Activated naive CD4-positive, alpha-beta T cell treated with Interleukin-2 at 50 U/mL for 16 hours (primary cell): ENCODE measurements at regions not wholly inside any gene's neighbourhood (a gene's known extent, or its start where the extent isn't known, plus 50 kb on each side); places are given as distances from the start of the nearest gene placed in this dataset.
"Not testable (repeated sequence)": the region's sequence is repeated elsewhere in the genome, so short reads cannot be mapped to it uniquely, and the experiment has no call there.

Experiments
- DNase-seq: peaks from one replicate; pipeline ENCODE4 v3.0.0-alpha.2; 2020

DNA sequence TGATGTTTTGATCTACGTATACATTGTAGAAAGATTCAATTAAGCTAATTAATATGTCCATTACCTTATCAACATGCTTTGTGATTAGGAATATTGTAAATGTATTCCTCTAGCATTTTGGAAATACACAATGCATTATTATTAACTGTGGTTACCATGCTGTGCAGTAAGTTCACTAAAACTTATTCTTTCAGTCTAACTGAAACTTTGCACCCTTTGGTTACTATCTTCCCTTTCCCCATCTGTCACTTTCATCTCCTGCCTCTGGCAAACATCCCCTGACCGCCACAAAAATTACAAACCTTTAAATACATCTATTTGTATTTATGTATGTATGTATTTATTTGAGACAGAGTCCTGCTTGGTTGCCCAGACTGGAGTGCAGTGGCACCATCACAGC, 388.0 kb downstream of the NYAP2 start:
- no peak for DNase-seq

DNA sequence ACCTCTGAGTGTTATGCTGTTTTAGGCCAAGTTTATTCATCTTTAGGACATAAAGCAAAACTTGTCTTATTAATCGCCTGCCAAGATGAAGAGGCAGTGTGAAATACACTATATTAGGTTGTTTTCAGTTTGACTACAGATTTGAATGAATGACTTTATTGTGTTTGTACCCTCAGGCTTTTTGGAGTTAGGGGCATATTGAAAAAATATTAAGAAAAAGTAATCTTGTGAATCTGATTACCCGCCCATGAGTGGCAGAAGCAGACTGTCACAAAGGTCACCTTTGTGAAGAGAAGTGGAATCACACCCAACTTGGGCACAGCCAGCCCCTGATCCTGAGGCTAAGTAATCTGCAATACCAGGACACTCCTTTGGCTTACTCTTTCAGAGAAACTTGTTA, 382.5 kb downstream of the NYAP2 start:
- no peak for DNase-seq

DNA sequence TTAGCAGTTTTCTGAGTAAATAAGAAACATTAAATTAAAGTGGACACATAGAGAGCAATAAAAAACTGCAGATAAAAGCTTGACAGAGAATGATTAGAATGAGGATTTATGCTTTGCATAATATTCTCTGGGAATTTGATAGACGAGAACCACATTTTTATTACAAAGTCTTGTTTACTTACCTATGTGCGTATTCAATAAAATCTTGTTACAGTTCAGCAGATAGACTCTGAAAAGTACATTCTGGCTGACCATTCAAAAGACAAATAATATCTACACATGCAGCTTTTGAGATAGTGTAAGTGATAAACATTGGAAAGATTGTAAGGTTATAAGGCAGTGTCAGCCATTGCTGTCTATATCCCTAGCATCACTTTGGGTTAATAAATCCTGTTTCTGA, 381.6 kb downstream of the NYAP2 start:
- DNase-seq: no peak

DNA sequence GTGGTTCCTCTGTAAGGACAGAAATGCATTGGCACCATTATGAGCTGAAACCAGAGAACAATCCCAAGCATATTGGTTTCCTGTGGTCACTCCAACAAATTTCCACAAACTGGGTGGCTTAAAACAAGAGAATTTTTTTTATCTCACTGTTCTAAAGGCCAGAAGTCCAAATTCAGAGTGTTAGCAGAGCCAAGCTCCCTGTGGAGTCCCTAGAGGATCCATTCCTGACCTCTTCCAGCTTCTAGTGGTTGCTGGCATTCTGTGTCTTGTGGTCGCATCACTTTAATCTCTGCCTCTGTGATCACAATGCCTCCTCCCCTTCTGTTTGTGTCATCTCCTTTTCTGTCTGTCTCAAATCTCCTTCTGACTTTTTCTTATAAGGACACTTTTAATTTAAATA, 380.3 kb downstream of the NYAP2 start:
- no peak for DNase-seq

DNA sequence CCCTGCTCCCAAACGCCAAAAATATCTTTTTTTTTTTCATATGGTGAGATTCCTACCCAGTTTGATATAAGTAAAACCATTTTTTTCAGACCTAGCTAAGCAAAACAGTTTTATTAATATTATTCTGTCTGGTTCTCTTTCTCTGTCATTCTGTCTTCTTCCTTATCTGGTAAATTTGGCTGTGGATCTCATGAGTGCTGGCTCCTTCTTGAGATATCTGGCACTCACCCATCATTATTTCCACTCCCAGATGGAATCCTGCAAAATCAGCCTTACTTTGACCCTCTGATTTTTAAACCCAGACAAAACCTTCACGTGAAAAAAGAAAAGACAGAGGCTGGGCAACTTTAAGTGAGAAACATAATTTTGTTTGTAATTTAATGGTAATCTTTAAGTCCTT, 373.6 kb downstream of the NYAP2 start:
- no peak for DNase-seq

DNA sequence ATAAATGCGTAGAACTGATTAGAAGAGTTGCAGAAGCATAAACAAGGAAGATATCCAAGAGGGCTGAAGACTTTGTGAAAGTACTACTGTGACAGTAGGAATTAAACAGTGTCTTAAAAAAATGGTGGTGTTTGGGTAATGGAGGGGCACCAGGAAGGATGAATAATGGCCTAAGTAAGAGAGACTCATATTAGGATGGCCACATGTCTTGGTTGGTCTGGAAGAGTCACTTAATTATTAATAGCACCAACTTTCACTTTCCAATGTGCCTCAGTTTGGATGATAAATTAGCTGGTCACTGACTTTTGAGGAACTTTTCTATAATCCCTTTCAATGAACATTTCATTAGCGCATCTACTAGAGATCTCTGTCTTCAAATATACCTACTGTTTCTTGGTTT, 372.2 kb downstream of the NYAP2 start:
- no peak for DNase-seq

DNA sequence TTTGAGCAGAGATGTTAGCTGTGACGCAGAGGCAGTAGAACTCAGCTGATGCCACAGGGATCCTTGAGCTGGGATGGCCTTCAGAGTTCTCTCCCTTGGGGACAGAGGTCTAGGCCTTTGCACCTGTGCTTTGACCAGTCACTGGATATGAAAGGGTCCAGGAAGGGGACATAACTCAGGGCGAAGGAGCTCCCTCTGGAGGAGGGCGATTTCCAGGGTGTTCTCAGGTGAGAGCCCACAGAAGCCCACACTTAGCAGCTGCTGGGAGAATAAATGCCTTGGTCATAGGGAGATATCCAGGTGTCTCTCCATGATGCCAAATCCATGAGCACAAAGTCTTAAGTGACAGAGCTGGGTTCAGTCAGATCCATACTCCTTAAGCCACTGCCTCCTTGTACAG, 369.2 kb downstream of the NYAP2 start:
- no peak for DNase-seq

DNA sequence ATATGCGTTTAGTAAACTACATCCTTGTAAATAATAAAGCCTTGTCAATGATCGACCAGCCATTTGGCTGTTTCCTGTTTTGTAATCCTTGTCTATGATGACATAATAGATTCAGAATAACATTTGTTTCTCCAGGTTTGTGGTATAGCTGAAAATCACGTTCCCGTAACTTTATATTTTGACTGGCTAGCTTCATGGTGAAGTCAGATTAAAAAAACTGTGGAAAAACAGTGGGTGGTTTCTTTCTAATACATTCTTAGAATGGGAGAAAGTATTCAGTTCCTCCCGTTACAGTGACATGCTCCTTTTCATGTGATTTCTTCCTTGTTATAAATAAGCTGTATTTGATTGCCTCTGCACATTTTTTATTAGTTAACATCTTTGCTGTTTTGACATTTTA, 366.9 kb downstream of the NYAP2 start:
- DNase-seq: no peak

DNA sequence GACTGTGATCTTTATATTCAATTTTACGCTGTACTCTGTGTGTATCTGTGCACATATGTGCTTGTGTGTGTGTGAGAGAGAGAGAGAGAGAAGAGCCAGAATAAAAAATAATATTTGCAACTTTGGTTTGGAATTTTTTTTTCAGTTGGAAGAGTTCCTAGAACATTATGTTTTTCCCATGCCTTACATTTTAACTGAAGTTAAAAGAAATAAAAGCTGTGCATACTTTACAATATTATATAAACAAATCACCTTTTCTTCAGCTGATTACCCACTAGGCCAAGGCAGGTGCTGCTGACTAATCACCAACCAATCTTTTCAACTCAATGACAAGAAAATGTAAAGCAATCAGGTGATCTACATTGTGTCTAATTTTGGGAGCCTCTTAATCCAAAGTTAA, 366.3 kb downstream of the NYAP2 start:
- DNase-seq: no peak

DNA sequence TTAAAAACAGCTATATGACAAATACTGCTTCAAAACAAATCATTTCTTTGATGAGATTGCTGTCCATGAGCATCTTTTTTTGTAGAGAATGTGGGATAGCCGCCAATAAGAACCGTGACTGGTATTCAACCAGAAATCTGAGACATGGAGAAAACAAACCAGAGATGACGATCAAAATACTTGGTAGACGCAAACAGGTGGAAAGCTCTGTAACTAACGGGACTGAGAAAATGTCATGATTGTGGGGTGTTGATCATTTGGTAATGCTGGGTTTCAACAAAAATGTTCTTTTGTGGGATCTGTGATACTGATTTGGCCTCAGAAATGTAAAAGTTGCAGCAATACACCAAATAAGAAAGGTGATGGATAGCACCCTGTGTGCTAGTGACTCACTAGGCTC, 364.8 kb downstream of the NYAP2 start:
- DNase-seq: no peak

DNA sequence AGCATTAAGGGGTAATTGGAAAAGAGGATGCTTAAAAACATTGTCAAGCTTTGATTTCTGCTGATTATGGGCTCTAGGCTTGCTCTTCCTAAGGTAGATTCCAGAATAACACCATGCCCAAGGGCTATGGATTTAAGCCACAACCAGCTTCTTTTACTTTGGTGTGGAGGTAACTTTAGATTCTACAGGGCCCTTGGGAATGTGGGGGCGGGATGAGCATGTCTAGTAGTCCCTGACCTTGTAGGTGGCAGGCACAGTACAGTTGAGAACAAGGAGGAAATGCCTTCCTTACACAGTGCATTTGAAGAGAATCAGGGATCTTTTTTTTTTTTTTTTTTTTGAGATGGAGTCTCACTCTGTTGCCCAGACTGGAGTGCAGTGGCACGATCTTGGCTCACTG, 364.2 kb downstream of the NYAP2 start:
- no peak for DNase-seq

DNA sequence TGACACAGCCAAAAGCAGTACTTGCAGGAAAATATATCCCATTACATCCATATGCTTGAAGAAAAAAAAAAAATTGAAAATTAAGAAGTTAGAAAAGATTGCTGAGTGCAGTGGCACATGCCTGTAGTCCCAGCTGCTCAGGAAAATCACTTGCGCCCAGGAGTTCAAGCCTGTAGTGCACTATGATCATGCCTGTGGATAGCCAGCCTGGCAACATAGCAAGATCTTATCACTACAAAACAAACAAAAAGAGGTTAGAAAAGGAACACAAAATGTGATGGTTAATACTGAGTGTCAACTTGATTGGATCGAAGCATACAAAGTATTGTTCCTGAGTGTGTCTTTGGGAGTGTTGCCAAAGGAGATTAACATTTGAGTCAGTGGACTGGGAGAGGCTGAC, 361.9 kb downstream of the NYAP2 start:
- DNase-seq: no peak

DNA sequence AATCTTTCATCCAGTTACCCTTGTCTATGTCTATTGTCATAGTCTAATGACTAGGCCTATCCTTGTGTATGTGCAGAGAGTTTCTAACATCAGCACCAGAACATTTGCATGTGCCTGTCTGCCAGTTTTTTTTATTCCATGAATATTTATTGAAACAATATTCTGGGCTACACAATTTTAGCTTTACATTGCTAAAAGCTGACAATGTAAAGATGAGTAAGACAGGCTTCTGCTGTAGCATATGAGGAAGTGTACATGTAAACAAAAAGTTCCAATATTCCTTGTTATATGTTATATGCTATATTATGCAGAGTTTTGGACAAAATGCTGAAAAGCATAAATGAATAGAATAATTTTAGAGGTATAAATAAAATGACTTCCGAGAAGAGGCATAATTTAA, 357.7 kb downstream of the NYAP2 start:
- no peak for DNase-seq

DNA sequence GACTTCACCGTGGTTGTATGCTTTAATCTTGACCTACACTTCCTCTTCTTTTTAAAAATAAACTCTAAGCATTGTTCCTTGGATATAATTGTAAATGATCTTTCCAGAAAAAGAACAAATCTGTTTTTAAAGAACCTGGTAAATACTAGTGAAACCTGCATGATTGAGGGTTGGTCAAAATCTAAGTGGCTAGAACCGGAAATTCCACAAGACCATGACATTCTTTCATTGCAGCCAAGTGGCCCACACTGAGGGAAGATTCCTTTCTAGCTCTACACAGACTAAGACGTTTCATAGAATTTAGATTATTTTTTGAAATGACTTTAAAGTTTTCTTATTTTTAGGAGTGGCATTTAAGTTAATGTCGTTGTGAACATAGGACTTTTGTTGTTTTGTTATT, 356.7 kb downstream of the NYAP2 start:
- DNase-seq: no peak

DNA sequence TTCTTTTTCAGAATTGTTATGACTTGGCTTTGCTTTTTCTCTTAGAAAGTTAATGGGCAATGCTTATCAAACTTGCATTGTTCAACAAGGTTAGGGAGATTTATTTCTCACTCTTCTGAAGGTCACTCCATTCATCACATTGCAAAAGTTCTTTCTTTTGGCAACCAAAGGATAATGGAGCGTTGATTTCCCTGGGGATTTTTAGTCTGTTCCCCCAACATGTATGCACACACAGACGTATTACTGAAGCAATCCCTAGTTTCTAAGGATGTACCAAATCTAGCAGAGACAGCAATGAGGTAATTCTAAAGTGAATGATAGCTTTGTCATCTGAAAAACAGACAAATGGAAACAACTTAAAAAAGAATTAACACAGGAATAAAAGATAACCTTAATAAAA, 349.1 kb downstream of the NYAP2 start:
- DNase-seq: no peak

DNA sequence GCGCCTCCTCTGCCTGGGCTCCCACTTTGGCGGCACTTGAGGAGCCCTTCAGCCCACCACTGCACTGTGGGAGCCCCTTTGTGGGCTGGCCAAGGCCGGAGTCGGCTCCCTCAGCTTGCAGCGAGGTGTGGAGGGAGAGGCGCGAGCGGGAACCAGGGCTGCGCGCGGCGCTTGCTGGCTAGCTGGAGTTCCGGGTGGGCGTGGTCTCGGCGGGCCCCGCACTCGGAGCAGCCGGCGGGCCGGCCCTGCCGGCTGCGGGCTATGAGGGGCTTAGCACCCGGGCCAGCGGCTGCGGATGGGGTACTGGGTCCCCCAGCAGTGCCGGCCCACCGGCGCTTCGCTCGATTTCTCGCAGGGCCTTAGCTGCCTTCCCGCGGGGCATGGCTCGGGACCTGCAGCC, 344.5 kb downstream of the NYAP2 start:
- not testable (repeated sequence) for DNase-seq

DNA sequence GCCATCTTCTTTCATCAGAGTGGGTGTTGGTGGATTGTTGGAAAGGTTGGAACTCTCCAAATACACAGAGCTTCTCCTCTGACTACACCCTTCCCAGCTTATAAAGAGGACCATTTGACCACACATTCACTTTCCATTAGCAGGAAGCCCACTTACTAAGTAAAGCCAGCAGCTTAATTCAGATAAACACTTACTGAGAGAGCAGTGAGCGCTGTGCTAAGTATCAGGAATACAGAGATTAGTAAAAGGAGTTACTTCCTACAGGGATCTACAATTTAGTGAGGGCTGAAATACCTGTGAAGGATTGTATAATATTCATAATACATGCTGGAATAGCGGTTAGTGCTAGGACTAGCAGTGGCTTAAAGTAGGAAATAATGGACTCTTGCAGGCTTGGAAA, 343.0 kb downstream of the NYAP2 start:
- no peak for DNase-seq

DNA sequence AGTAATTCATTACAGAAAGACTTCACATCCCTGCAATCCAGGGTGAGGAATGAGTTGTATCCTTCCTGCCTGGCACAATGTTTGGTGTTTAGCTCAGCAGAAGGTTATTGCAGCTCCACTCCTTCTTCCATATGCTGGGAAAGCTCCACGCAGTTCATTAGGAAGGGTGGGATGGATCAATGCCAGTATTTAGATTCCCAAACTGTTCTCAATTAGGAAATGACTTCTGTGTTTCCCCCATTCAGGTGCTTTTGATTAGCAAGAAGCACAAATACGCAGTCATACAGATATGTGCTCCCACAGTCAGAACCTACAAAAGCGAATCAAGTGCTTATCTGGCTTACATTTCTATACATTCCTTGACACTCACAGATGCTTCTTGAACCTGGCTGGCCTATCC, 340.6 kb downstream of the NYAP2 start:
- DNase-seq: no peak

DNA sequence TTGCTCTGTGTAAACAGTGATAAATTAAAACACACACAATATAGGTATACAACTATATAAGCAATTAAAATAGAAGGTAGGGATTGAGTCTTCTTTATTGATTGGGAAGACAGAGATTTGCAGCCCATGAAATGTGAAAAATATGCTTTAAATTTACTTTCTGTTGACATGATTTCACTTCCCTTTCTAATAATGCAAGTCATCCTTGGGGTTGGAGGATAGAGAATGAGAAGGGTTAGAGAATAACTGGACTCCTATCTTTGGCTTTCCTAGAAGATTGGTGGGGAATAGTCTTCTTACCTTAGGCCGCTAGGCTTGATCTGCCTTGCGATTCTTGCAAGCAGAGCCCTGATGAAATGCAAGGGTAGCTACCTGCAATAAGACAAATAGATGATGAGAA, 339.8 kb downstream of the NYAP2 start:
- DNase-seq: no peak

DNA sequence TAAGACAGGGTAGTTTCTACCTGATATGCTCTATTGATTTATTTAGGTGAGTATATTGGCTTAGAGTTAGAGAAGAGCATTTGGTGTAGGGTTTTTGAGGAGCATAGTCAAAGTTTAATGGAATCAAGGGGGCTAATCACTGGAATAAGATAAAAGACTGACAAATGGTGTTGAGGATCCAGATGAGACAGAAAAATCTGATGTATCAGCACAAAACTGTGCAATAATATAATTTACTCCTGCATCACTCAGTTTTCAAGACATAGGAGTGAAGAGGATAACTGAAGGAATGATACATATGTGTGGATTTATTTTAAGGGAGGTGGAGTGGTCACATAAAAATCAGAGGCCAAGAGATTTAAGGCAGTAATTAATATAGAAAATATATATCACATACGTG, 339.2 kb downstream of the NYAP2 start:
- DNase-seq: no peak

DNA sequence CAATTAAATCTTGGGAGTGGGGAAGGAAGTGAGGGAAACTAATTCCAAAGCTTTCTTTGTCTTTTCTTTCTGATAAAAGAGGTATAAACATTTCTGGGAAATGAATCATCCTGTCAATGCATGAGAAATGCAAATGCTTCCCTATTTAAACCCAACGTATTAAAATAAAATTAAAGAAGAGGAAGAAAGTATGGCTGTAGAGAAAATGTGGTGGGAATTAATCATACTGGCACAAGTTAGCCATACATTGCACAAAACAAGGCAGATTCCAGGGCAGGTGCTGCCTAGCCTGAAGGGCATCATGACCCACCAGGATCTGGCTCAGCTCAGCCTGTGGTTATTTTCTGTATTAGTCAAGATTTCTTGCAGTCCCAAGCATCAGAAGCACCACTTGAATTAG, 338.0 kb downstream of the NYAP2 start:
- no peak for DNase-seq

DNA sequence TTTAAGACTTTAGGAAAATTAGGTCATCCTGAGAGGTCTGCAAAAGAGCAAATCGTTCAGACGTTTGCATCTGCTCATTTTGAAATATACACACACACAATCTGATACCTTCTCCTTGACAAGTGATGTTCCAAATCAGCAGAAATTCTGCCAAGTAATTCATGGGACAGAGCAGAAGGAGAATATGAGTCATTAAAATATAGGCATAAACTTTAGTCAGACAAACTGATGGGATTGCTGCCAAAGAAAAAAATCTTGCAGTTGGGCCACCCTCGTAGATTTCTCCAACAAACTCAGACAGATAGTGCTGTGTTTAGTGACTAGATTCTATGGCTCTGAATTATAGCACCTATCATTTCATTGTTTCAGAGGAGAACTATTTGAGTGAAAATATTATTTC, 336.3 kb downstream of the NYAP2 start:
- no peak for DNase-seq

DNA sequence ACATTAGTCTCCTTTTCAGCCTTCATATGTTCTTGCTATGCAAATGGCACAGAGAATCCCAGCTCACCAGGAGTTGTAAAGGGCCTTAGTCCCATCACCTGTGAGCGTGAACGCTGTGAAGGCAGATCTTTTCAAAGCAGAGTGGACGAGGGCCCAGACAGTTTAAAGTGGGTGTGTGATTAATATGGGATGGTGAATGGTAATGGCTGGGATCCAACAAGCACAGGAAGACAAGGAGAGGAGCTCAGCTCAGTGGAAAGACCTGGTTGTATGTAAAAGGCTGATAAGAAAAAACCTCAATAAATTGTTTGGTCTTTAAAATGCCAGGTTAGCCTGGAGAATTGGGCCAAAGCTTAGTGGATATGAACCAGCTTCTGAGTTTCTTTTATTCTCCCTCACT, 326.2 kb downstream of the NYAP2 start:
- no peak for DNase-seq
